ENCODE measurements at regions not wholly inside any gene's neighbourhood (a gene's known extent, or its start where the extent isn't known, plus 50 kb on each side); places are given as distances from the start of the nearest gene placed in this dataset.
"Not testable (repeated sequence)": the region's sequence is repeated elsewhere in the genome, so short reads cannot be mapped to it uniquely, and the experiment has no call there.

DNA sequence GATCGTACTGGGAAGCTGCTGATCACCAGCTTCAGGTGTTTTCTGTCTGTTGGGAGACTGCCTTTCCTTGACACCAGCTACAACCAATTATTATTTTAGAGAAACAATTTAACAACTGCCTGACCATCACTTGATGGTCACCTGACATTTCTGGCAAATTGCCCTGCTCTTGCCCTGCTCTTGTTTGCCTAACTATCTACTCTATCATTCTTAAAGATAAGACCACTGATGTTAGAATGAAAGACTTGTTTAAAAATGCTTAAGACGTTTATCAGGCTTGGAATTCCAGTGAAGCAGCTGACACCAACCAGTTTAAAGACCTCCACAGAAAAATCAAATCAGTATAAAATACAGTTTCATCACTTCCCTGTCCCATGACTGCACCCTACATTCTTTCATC is 423.3 kb upstream of the CAMK1G start:
- no peak for DNase-seq

DNA sequence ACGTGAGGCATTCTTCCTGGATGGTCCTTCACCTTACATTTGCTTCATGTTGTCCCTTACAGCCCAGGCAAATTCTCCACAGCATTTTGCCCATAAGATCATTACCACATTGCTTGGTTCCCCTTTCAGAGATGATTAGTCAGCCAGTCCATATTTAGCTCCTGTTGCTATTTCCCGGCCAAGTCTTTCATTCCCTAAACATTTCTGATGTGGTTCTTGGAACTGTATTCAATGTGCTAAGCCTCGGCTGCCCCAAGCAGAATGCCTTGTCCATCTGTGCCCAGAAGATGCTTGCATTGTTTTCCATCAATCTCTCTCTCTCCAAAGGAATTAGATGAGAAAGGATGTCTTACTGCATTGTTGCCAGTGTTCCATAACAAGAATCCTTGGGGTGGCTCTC is 420.9 kb upstream of the CAMK1G start:
- no peak for DNase-seq

DNA sequence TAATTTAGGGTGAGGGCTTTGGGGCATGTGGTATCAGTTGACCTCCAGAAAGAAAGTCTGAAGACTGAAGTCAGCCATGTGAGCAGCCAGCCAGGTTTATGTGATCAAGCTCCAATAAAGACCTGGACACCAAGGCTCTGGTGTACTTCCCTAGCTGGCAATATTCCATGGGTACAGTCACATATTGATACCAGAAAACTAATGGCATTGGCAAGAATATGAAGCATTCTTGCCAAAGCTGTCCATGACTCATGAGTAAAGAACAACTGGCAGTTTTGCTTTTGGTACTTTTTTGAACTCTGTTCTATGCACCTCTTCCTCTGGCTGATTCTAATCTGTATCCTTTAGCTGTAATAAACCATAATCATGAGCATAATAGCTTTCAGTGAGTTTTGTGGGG is 415.3 kb upstream of the CAMK1G start:
- DNase-seq: no peak

DNA sequence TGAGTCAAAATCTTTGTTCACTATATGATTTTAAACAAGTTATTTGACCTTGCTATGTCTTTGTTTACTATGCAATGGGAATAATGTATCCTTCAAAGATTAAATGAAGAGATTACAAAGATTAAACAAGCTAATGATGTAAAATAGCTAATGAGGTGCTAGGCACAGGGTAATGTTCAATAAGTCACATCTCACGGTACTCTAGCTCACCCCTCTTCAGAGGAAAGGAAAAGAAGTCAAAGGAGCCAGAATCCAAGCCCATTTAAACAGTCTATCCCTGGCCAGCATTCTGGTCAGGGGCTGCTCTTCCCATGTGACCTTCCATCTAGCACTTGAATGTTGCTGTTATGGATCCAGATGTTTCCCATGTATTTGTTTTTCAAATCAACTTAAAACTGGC is 412.4 kb upstream of the CAMK1G start:
- DNase-seq: no peak

DNA sequence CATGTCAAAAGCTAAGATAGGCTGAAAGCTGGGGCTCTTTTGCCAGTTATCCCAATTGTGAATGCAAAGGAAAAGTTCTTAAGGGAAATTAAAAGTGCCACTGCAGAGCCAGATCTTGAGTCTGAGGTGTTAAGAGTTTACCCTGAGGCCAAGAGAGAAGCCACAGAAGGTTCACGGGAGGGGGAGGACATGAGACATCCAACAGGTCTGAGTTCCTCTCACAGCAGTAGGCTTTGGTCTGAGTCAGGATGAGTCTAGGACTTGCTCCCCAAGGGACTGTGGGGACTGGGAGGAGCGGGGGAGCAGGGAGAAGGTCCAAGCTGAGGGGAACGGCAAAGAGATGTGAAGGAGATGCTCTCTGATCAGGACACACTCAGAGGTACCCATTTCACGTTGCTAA is 411.2 kb upstream of the CAMK1G start:
- DNase-seq: no peak

DNA sequence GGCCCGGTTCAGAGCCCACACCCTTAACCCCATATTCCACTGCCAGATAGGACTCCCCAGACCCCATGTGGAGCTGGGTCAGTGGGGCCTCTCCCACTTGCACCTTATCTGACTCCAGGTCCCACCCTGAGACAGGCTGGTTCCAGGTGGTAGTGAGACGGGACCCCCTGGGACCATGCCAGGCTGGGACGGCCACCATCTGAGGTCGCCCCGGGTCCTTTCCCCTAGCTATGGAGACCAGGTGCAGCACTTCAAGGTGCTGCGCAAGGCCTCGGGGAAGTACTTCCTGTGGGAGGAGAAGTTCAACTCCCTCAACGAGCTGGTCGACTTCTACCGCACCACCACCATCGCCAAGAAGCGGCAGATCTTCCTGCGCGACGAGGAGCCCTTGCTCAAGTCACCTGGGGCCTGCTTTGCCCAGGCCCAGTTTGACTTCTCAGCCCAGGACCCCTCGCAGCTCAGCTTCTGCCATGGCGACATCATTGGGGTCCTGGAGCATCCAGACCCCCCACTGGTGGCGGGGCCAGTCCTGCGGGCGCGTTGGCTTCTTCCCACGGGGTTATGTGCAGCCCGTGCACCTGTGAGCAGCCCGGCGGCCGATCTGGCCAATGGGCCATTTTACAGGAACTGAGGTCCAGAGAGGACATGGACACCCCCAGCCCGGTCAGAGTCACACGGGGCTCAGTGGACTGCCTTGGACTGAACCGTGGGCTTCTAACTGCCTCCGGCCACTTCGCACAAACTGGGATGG is 410.5 kb upstream of the CAMK1G start:
- not testable (repeated sequence) for DNase-seq

DNA sequence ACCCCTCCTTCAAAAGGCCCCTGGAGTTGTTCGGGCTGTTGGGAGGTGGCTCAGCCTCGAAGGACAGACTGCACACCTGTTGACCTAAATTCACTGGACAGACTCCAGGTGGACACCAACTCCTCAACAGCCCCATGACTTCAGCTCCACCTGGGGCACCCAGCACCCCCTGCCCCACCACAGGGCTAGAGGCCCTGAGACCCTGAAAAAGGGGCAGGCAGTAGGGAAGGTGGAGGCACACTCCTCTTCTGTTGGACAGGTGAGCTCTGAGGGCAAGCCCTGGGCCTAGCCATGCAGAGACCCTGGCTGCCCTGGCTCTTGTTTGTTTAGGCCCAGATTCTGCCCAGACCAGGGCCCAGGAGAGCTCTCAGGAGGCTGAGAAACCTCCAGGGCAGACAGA is 409.7 kb upstream of the CAMK1G start:
- DNase-seq: not testable (repeated sequence)

DNA sequence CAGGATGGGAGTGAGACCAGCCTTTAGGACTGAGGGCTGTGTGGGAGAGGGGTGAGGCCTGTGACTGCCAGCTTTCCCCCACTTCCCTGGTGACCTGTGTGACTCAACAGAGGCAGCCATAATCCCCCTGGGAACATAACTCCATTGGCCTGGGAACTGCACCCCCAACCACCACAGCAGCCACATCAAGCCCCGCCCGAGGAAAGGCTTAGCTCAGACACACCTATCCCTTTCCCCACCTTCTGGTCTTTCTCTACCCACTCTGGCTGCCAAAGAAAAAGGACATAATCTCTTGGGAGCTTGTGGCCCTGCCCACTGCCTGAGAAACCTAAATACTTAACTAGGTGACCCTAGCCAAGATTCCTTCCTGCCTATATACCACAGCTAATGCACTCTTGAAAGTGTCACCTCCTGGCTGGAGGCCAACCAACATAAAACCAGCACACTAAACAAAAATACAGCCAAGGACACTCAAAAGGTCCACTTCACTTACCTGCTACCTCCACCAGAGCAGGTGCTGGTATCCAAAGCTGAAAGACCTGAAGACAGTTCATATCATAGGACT is 406.6 kb upstream of the CAMK1G start:
- no peak for DNase-seq

DNA sequence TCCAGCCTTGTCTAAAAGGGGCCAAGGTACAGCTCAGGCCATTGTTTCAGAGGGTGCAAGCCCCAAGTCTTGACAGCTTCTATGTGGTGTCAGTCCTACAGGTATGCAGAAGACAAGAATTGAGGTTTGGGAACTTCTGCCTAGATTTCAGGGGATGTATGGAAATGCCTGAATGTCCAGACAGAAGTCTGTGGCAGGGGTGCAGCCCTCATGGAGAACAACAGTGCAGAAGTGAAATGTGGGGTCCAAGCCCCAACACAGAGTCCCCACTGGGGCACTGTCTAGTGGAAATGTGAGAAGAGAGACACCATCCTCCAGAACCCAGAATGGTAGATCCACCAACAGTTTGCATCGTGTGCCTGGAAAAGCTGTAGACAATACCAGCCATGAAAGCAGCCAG is 400.3 kb upstream of the CAMK1G start:
- no peak for DNase-seq

DNA sequence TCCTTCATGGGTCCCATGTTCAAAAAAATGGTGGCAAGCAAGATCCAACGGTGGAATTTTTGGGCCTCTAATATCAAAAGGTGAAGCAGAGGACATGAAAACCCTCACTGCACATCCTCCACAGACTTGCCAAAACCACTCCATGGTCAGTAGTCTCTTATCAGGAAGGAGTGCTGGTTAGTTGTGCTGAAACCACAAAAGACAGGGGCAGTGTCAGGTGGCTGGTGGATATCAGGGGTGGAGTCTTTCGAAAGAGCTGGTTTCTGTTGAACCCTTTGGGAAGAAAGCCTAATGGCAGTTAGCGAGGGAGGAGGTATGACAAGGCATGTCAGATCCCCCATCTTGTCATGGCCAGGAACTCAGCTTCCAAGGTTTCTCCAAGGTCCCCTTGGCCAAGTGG is 395.9 kb upstream of the CAMK1G start:
- DNase-seq: no peak

DNA sequence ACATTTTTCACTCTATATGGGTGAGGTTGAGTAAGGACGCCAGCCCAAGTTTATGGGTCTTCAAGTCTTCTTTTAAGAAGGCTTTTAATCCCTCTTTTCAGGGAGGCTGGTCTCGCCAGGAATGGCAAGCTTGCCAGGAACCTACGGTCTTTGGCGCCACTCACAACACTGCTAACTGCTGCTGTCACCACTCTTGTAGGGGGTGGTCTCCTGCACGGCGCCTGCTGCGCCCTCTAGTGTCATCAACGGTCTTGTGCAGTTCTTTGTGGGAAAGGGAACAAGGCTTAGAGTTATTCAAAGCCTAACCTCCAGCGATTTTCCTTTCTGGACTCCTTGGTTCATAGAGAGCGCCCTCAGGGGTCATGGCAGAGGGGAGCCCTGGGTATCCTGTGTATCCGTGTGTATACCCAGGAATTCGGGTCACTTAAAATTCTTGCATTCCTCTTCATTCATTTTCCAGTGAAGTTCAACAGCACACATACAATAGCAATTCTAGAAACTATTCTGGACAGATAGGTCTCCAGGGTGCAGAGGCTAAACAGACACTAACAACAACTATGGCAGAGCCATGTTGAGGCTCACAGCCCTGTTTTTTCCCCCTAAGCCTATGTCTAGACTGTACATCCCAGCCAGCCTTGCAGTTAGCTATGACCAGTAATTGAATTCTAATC is 392.8 kb upstream of the CAMK1G start:
- peak in 23 of 51 donors; percentile 2 to 51 (median 13) for DNase-seq

DNA sequence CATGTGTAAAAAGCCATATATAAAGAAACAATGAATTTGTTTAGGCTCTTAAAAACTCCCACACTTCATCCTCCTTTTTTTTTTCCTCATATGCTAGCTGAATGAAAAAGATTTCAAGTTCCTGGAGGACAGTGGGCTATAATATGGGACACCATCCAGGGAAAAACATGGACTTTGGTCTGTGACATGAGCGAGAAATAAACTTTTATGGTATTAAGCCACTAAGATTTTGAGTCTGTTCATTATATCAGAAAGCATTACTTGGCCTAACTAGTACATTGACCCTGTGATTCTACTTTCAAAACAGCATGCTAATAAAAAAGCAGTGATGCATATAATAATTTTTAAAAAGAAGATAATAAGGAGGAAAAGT is 392.3 kb upstream of the CAMK1G start:
- DNase-seq: no peak

DNA sequence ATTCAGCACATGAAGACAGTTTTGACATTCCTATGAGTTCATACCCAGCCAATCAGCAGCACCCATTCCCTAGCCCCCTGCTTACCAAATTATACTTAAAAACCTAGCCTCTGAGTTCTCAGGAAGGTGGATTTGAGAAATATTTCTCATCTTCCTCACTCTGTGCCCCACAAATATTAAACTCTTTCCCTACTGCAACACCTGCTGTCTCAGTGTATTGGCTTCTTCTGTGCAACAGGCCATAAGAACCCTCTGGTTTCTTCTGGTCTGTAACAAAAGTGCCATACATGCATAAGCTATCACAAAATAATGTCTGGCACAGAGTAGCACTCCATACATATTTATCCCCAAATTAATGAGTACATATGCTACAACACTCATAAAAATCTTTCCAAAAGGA is 387.4 kb upstream of the CAMK1G start:
- no peak for DNase-seq

DNA sequence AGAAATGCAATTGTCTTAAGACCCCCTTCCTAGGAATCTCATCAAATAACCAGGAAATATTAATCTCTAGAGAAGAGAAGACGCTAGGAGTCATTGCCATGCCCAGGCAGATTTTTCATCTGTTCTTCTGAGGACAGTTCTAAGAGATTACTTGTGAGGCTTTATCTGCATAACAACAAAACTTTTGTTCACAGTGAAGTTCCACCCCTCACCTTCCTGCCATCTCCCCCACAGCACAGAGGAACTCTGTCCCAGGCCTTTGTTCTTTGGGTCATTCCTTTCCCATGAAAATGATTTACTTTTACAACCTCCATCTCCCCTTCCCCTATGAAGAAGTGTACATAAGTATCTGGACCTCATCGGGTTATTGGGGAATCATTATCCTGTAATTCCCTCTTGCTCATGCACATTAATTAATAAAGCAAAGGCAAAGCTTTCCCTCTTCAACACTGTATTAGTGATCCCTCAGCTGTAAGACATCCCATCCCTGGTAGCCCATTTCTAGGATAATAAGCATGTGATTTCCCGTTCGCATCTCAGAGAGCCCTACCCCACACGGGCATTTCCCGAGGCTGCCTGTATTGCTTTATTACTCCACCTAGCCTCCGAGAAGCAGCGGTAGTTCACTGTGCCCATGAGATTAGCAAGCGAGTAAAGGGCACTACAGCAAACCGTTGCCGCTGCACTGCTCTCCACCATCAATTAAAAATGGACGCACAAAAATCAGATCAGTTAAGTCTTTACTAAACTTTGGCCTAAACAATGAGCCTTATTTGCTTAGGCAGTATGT is 384.4 kb upstream of the CAMK1G start:
- DNase-seq: peak in 1 of 51 donors; percentile 2

DNA sequence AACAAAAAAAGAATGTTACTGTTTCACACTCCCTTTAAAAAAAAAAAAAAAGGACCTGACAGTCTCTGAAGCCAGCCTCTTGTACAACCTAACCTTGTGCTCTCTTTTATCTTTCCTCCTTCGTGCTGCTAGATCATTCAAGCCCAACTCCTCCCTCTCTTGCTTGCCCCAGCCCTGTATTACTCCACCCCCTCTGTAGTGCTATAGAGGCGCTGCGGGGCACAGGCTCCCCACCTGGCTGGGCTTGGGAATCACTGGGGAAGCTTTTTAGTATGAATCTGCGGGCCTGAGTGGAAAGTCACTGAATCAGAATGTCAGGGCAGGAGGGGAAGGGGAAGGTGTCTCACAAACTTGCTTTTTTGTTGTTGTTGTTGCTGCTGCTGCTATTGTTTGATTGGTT is 383.7 kb upstream of the CAMK1G start:
- no peak for DNase-seq

DNA sequence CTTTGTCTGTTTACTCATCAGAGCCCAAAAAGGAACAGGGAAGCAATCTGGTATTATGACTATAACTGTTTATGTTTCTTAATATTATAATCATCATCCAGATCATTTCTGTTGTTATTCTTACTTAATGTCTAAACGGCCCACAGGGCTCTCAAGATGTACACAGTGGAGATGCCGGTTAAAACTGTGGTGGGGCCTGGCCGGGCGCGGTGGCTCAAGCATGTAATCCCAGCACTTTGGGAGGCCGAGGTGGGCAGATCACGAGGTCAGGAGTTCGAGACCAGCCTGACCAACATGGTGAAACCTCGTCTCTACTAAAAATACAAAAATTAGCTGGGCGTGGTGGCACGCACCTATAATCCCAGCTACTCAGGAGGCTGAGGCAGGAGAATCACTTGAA is 381.2 kb upstream of the CAMK1G start:
- DNase-seq: not testable (repeated sequence)

DNA sequence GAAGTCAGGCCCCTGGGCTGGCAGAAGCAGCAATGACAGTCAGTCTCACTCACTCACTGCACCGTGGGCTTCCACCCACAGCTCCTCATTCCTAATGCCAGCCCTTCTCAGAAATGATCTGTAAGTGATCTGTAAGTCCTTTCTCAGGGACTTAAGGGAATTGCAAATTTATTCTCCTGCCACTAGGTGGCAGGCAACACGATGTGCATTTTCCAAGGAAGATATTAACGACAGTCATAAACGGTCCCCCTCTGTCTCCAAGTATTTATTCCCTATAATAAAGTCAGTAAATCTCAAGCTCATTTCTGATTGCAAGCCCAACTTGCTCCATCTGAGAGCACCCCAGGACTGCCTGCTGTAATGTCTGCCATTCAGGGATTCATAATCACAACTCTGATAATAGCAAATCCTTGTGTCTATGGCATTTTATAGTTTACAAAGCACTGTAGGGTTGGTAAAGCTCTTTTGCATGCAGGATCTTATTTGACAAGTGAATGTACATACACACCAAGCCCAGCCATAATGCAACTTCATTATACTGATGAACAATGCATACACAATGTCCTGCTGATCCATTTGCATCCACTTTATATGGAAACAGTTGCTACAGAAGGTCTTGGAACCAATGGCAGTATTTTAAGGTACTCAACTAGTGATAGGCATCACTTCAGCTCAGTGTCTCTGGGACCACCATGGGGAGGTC is 380.5 kb upstream of the CAMK1G start:
- peak in 12 of 51 donors; percentile 2 to 37 (median 11) for DNase-seq

DNA sequence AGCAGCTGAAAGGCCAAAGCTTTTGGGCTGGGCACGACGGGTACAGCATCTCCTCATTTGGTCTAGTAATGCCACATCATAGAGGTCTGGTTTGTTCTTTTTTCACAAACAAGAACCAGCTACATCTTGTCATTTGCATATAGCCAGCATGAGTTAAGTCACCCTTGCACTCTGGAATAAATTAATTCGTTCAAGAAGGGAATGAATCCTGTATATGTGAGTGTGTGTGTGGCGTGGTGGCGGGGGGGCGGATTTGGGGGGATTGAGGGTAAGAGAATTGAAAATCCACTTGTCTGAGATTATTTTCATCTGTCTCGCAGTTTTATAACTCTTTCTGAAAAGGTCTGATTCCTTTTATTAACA is 380.0 kb upstream of the CAMK1G start:
- DNase-seq: no peak

DNA sequence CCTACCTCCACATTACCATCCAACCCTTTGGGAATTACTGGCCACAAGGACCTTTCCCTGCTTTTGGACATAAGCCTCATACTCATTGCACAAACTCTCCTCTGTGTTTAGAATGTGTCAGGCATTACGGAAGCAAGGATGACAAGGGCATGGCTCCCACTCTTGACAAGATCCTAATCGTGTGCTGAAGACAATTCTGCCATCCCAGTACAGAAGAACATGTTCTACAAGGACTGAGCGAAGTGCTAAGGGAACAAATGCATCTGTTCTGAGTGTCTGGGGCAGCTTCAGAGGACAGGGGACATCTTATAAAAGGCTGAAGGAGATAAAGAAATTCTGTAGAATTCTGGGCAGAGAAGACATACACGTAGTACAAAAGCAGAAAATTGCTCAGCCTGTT is 378.5 kb upstream of the CAMK1G start:
- DNase-seq: no peak

DNA sequence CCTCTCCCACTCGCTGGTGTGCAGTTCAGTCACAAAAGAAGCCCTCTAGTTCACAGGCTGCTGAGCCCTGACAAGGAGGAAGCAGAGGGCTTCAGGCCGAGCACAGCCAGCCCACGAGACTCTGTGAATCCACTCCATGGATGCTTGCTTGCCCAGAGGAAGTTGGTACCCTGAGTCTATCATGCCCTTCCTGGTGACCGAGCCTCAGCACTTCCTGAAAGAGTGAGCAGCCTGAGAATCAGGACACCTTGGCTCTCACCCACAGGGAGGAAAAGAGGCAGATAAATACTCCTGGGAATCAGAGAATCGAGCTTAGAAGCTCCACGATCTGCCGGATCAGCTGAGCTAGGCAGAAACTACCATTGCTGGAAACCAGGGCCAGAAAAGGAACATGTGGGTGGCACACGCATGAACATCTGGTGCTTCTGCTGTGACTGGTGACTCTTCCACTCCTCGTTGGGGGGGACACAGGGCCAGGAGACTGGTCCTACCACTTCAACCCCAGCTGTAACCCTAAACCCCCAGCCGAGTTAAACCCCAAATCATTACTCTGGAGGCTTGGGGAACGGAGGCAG is 376.3 kb upstream of the CAMK1G start:
- DNase-seq: peak in 19 of 51 donors; percentile 5 to 80 (median 21)

DNA sequence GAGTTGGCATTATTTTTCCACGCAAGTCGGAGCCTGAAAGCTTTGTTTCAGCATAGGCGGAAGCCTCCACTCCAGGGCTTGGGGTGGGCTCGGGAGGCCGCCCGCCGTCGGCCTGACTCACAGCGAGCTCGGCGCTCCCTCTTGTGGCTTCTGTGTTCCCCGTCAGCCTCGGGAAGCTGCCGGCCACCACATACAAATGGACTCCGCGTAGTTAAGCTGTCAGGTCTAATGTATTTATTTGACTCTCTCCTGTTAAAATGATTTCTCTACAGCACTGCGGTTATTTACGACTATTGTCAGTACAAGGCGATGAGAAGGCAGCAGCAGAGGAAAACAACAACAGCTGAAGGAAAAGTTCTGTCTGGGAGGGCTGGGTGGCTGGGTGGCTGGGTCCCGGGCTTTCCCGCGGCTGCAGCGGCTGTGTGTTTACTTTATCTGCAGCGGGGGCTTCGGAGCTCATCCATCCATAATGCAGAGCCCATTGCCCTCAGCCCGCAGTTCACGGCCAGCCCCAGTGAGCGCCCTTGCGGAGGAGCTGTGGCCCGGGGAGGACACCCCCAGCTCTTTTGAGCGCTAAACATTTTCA is 375.7 kb upstream of the CAMK1G start:
- peak in 42 of 51 donors; percentile 9 to 80 (median 50) for DNase-seq

Measured in hypothalamus (tissue), 51 donors.